ENCODE measurements at regions not wholly inside any gene's neighbourhood (a gene's known extent, or its start where the extent isn't known, plus 50 kb on each side); places are given as distances from the start of the nearest gene placed in this dataset.
"Not testable (repeated sequence)": the region's sequence is repeated elsewhere in the genome, so short reads cannot be mapped to it uniquely, and the experiment has no call there.

GRCh38 chr7:153081496-153081895 is 321.9 kb downstream of the ACTR3B start:
- no peak for DNase-seq (ENCODE audit: low read depth)

GRCh38 chr7:153084278-153084677 is 324.7 kb downstream of the ACTR3B start:
- no peak for DNase-seq (ENCODE audit: low read depth)

DNA sequence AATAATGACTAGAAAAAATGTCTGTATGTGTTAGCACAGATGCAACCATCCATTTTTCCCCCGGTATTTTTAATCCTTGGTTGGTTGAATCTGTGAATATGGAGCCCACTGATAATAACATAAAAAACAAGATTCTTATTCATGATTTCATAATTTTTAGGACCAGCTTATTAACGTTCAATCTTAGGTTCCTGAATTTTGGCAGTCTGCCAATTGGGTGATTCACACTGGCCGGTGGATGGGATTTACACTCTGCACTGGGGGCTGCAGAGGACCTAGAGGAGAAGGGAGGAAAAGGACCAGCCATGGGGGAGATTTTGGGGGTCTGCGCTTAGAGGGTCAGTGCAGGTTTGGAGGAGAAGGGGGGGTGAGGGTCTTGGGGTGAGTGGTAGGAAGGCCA is 327.9 kb downstream of the ACTR3B start:
- no peak for DNase-seq (ENCODE audit: low read depth)

- DNase-seq (ENCODE audit: low read depth), result no peak
These were observed 329.0 kb downstream of the ACTR3B start for GRCh38 chr7:153088601-153089000.

- DNase-seq (ENCODE audit: low read depth), result no peak
These were observed 330.7 kb downstream of the ACTR3B start for GRCh38 chr7:153090209-153090608.

DNA sequence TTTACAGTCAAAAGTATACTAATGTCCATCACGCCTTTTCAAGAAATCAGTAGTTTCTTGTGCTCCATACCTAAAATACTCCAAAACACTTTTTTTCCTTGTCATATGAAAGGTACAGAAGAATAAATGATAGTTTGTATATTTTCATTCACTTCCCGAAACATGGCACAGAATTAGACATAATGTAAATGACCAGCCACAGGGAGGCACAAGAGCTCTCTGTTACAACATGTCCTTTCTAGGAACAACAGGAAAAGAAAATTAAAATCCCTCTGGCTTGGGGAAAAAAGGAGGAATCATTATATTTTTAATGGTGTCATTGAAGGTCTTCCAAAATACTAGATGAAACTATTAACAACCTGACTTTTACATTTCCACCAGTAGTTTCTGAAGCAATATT is 331.2 kb downstream of the ACTR3B start:
- no peak for DNase-seq (ENCODE audit: low read depth)

DNA sequence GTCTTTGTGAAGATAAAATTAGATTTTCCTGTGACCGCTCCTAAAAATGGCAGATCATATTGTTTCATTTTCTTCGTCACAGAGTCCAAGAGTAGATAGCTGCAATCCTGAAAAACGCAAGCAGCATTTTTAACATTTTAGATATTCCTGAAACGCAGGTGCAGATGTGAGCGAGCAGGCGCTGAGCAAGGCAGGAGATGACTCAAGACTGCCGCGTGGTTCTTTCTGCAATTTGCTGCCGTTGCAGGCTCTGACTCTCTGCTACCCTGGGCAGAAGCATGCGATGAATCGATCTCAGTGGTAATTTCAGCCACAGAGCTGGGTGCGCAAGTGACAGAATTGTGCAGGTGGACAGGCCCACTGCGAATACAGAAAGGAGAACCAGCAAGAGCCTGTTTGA is 331.9 kb downstream of the ACTR3B start:
- DNase-seq (ENCODE audit: low read depth), result no peak

GRCh38 chr7:153097511-153098201 is 338.1 kb downstream of the ACTR3B start:
- no peak for DNase-seq (ENCODE audit: low read depth)

- no peak for DNase-seq (ENCODE audit: low read depth)
These were observed 339.7 kb downstream of the ACTR3B start for GRCh38 chr7:153099235-153099634.

DNA sequence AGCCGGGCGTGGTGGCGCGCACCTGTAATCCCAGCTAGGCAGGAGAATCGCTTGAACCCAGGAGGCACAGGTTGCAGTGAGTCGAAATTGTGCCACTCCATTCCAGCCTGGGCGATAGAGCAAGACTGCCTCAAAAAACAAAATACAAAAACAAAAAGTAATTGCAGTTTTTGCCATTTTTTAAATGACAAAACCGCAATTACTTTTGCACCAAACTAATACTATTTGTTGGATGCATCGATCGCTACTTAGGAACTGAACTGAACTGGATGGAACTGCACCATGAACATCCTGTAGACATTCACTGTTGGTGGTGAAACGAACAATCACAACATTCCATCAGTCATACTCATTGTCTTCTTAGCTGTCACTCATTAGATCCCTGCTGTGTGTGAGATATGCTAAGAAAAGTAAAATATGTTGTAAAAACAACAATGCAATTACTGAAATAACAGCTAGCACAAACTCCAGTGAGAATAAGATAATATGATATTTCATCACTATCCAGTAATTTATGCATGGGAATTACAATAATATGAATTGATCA is 341.2 kb downstream of the ACTR3B start:
- no peak for DNase-seq (ENCODE audit: low read depth)

GRCh38 chr7:153103202-153103601 is 343.6 kb downstream of the ACTR3B start:
- no peak for DNase-seq (ENCODE audit: low read depth)

- no peak for DNase-seq (ENCODE audit: low read depth)
These were observed 348.3 kb downstream of the ACTR3B start for GRCh38 chr7:153107826-153108225.

DNA sequence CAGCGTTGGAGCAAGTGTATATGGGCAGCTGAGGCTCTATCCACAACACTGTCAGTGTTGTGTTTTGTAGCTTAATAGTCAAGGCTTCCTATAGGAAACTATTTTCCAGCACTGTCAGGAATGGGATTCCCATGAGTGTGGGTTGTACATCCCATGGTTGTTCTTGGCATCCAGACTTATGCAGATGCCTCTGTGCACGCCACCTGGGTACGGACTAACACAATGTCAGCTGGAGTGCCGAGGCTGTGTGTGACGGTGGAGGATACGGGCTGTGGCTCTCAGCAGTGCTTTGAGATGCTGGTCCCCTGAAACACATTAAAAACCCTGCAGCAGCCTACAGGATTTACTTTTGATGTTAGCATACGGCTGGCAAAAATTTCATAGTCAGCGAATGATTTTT is 350.0 kb downstream of the ACTR3B start:
- no peak for DNase-seq (ENCODE audit: low read depth)

- DNase-seq (ENCODE audit: low read depth), result no peak
These were observed 351.1 kb downstream of the ACTR3B start for GRCh38 chr7:153110606-153111005.

- not testable (repeated sequence) for DNase-seq (ENCODE audit: low read depth)
These were observed 362.7 kb downstream of the ACTR3B start for GRCh38 chr7:153122255-153122654.

DNA sequence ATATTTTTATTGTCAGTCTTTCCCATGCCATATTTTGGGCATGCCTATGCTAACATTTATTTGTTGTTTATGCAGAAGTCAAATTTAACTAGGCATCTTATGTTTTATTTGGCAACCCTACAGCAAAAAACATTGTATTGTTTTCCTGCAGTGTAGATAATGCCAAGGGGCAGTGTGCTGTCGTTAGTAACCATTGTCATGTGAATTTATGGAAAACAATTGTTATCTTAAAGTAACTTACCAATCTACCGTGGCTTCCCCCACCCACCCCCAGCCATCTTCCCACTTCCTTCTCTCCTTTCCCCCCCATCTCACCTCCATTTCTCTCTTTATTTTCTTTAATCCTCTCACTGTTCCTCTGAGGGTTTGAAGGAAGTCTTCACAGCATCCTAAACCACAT is 370.5 kb downstream of the ACTR3B start:
- DNase-seq (ENCODE audit: low read depth), result no peak

- DNase-seq (ENCODE audit: low read depth), result no peak
These were observed 392.2 kb downstream of the ACTR3B start for GRCh38 chr7:153151766-153152165.

DNA sequence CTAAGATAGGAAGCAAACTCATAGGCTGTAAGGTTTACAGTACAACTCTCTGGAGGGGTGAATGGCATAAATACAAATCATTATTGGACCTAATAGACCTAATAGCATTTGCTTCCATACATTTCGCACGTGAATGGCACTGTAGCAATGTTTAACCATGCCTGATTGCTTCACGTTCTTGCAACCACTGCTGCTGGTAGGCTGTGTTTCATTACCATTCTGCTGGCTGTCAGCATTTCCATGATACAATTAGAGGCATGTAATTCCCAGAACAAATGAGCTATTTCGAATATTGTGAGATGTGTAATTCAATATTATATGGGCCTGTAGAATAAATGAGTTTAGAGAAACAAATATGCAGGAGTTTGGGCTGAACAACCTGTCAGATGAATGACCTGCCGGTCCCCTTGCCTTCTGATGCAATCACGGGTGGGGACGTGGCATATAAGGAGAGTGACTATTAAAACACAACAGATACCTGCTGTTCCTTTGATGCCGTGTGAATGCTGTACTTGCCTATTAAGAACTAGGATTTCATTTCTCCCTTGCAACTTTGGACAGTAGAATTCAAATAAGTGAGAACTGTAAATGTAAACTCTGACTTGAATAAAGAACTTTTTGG is 393.4 kb downstream of the ACTR3B start:
- no peak for DNase-seq (ENCODE audit: low read depth)

- no peak for DNase-seq (ENCODE audit: low read depth)
These were observed 398.6 kb downstream of the ACTR3B start for GRCh38 chr7:153158149-153158548.

GRCh38 chr7:153170287-153170686 is 410.7 kb downstream of the ACTR3B start:
- no peak for DNase-seq (ENCODE audit: low read depth)

- no peak for DNase-seq (ENCODE audit: low read depth)
These were observed 426.4 kb downstream of the ACTR3B start for GRCh38 chr7:153185936-153186335.

GRCh38 chr7:153188161-153188560 is 428.6 kb downstream of the ACTR3B start:
- no peak for DNase-seq (ENCODE audit: low read depth)

- no peak for DNase-seq (ENCODE audit: low read depth)
These were observed 429.1 kb downstream of the ACTR3B start for GRCh38 chr7:153188630-153189029.
